ENCODE measurements at regions not wholly inside any gene's neighbourhood (a gene's known extent, or its start where the extent isn't known, plus 50 kb on each side); places are given as distances from the start of the nearest gene placed in this dataset.

DNA sequence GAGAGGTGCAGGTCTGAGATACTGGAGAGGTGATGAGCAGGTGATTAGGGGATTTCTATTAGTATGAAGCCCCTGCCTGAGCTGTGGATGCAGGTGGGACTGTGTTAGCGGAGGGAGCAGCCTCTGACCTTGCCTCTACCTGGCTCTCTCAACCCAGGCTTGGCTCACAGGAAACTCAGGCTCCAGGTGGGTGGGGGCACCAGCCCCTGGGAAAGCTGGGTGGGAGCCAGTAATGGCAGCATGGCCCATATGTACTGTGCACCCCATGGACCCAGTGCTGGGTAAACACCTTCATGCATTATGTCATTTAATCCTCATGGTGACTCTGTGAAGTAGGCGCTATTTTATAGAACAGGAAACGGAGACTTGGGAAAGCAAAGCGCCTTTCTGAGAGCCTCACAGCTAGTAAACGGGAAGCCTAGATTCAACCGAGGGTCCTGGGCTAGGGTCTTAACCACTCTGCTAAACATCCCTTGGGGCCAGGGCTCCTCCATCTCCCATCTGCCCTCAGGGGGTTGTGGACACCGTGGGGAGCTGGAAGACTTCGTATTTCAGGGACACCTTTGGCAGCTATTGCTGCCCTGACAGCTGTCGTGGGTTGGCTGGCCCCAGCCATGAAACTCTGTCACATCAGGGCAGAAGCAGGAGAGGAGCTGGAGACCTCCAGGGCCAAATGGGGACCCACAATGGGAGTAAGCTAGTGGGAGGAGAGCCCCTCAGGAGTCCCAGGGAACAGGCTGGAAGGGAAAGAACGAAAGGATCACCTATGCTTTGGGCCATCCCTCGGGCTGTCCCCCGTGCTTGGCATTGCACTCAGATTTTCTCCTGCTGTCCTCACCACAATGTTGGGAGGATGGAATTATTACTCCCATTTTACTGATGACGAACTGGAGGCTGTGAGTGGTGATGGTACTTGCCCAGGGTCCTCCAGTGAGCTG lies 59.6 kb upstream of the CSF3R start:
- no peak for DNase-seq
- in situ Hi-C loops (cut with HindIII; ENCODE audit: low pct_ligation_motif_present, low pct_unique_long_range_greater_than_20kb, low sequenced_read_pairs): no loop called here

DNA sequence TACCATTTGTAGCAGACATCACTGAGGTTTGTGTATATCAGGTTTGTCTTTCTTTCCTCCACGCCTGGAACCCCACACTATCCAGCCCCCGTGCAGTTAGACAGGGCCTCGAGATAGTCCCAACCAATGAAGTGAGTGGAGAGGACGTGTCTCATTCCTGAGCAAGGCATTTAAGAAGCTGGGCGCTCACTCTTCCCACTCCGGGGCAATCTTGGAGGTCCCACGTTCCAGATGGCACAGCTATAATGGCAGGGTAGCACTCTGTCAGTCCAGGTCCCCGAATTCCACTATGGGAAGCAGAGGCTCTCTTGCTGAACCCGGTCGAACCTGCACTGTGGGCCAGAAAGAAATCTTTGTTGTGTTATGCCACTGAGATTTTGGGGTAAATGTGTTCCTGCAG lies 57.3 kb upstream of the CSF3R start:
- no peak for DNase-seq
- in situ Hi-C loops (cut with HindIII; ENCODE audit: low pct_ligation_motif_present, low pct_unique_long_range_greater_than_20kb, low sequenced_read_pairs): no loop called here

DNA sequence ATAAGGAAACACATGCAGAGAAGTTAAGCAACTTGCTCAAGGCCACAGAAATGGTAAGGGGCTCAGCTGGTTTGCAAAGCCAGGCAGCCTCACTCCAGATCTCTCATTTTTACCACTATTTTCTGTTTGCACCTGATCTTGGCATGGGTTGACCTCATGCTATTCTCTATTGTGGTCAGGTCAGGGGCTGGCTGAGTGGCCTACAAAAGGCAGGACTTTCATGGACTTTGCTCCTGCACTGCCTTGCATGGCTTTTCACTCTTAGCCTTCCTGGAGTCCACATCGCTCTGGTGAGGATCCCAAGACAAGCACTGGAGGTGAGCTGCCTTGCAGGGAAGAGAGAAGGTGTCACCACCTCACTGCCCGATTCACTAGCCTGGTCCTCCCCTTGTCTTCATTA lies 56.8 kb upstream of the CSF3R start:
- DNase-seq: no peak
- in situ Hi-C loops (cut with HindIII; ENCODE audit: low pct_ligation_motif_present, low pct_unique_long_range_greater_than_20kb, low sequenced_read_pairs): no loop called here

DNA sequence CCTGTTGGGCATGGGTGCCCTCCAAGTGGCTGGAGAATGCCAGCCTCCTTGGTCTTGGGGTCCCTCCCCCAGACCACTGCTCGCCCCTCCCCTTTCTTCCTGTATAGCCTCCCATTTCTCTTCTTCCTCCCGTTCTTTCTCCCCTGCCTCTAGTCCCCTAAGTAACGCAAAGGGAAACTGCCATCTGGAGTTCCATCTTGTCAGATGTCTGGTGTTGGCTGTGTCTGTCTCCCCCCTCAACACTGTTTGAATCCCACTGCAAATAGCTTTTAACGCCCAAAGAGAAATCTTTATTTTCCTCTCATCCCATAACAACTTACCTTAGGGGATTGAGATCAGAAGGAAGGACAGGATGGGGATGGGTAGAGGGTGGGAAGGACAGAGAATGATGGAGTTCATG lies 55.3 kb upstream of the CSF3R start:
- no peak for DNase-seq
- in situ Hi-C loops (cut with HindIII; ENCODE audit: low pct_ligation_motif_present, low pct_unique_long_range_greater_than_20kb, low sequenced_read_pairs): no loop called here

DNA sequence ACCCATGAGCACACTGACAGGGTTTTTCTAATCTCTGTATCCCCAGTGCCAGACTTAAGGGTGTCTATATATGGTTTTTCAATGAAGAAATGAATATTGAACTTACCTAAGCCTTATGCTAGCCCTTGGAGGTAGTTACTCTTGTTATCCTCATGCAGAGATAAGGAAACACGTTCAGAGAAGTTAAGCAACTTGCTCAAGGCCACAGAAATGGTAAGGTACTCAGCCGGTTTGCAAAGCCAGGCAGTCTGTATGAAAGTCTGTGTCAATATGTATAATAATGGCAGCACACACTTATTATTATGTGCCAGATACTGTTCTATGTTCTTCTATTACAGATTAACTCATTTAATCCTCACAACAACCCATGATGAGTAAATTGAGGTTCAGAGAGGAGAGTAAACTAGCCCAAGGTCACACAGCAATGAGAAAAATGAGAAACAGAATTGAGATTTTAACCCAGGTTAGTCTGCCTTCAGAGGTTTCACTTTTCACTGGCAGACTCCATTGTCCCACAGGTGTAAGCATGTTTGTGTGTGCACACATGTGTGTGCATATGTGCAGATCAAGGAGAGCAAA lies 54.6 kb upstream of the CSF3R start:
- DNase-seq: no peak
- in situ Hi-C loops (cut with HindIII; ENCODE audit: low pct_ligation_motif_present, low pct_unique_long_range_greater_than_20kb, low sequenced_read_pairs): no loop called here

DNA sequence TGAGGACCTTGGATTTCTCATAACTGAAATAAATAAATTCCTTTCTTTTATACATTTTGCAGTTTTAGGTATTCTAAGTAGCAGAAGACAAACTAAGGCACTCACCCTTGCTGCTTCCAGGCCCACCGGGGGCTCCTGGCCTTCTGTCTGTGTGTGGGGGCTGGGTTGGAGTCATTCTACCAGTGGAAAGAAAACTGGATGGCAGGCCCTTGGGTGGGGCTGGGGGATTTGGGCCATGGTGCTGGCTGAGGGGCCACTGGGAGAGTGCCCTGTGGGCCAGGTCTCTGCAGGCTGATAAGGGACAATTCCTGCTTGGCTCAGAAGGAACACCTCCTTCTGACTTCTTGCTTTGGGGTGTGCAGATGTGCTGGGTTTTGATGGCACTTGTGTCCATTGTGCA lies 54.0 kb upstream of the CSF3R start:
- DNase-seq: no peak
- in situ Hi-C loops (cut with HindIII; ENCODE audit: low pct_ligation_motif_present, low pct_unique_long_range_greater_than_20kb, low sequenced_read_pairs): no loop called here

DNA sequence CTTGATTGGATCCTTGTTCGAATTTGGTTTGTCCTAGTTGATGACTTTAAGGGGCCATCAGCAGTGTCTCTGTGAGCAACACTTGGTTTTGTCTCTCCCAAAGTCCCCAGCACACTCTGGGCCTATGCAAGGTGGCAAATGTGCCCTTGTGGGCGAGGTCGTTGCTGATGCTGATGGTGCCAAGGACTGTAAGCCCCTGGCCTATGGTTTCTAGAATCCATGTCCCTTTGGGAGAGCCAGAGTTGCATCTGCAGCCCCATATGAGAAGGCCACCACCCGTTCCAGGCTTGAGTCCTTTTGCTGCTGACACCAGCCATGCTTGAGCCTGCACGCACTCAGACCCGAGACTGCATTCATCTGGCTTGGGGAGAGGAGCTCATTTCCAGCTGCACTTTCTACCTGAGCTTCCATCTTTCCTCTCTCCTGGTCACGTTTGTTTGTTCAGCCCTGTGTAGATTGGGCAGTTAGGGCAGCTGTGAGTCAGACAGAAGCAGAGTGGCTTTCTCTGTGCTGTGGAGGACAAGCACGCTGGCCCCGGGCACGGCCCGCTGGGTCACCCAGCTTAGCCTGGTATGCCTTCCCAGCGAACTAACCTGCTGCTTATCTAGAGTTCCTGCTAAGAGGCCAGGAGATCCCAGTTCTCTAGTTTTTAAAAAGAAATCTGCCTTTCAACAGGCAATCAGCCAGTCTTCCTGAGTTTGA lies 52.1 kb upstream of the CSF3R start:
- in situ Hi-C loops (cut with HindIII; ENCODE audit: low pct_ligation_motif_present, low pct_unique_long_range_greater_than_20kb, low sequenced_read_pairs): no loop called here
- DNase-seq: no peak

DNA sequence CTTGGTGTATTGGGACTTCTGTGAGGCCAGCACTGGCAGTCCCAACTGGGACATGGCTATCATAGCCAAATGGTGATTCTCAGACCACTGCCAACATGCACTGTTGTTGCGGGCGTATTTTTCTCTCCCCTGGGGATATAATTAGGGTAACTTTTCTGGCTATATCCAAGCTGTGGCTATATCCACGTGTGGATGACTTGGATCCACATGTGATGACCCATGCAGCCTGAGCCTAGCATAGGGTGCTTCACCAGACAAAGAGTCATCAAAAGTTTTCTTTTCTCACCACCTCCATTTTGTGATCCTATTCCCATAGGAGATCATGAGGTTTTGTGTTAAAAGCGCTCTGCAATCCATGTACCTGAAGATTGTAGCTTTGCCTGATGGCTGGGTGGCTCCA lies 51.2 kb upstream of the CSF3R start:
- no peak for DNase-seq
- in situ Hi-C loops (cut with HindIII; ENCODE audit: low pct_ligation_motif_present, low pct_unique_long_range_greater_than_20kb, low sequenced_read_pairs): no loop called here

DNA sequence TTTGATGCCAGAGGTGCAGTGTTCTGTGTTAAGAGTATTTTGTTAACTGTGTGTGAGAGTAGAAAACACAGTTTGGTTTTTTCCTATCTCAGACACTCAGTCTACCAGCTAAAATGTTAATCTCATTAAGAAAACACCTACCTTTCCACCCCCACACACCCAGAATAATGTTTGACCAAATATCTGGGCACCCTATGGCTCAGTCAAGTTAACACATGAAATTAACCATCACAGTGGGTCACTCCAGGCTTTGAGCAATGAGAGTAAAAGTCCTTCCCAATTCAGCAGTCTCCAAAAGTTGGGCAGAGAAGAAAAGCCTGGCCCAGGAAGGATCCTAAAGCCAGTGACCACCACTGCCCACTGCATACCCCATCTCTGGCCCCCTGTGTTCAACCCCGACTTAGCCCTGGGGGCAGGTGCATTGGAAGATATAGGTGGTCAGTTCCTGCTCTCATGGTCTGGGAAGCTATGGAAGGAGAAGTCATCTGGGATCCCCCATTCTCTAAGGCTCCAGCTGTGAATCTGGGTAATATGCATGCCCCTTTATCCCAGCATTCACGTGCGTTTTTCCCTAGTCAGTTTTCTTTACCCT lies 50.2 kb upstream of the CSF3R start:
- DNase-seq: no peak
- in situ Hi-C loops (cut with HindIII; ENCODE audit: low pct_ligation_motif_present, low pct_unique_long_range_greater_than_20kb, low sequenced_read_pairs): no loop called here
